Gastroesophageal sphincter (tissue), 3 donors: ENCODE measurements at regions not wholly inside any gene's neighbourhood (a gene's known extent, or its start where the extent isn't known, plus 50 kb on each side); places are given as distances from the start of the nearest gene placed in this dataset.

ENCODE experiments used
- EP300 ChIP-seq: sonication (generic); formaldehyde crosslinking; IDR thresholded peaks from one replicate; pipeline ENCODE4 v1.6.1; 2017; ENCODE audit warnings: antibody characterized with exemption, mild to moderate bottlenecking
- POLR2A ChIP-seq, 2 donors: fragments of 450-650 bp; IDR thresholded peaks; one replicate each; pipeline ENCODE4 v1.6.1; 2017; ENCODE audit warnings: antibody characterized with exemption in 2 of 2, mild to moderate bottlenecking in 2 of 2, moderate library complexity in 1 of 2
- POLR2AphosphoS5 ChIP-seq: sonication (generic); formaldehyde crosslinking; IDR thresholded peaks from one replicate; pipeline ENCODE4 v1.6.1; 2017; ENCODE audit warnings: antibody characterized with exemption
- TF ChIP-seq, protein P1 (sequence below), 4 experiments: fragments of 200-600 bp in 2 of 4; fragments of 450-650 bp in 2 of 4; sonication (generic) in 1 of 4; IDR thresholded peaks; one replicate each; pipeline ENCODE4 v1.5.1; 2017 to 2019; ENCODE audit warnings: antibody characterized with exemption in 4 of 4, mild to moderate bottlenecking in 2 of 4, moderate library complexity in 2 of 4

DNA sequence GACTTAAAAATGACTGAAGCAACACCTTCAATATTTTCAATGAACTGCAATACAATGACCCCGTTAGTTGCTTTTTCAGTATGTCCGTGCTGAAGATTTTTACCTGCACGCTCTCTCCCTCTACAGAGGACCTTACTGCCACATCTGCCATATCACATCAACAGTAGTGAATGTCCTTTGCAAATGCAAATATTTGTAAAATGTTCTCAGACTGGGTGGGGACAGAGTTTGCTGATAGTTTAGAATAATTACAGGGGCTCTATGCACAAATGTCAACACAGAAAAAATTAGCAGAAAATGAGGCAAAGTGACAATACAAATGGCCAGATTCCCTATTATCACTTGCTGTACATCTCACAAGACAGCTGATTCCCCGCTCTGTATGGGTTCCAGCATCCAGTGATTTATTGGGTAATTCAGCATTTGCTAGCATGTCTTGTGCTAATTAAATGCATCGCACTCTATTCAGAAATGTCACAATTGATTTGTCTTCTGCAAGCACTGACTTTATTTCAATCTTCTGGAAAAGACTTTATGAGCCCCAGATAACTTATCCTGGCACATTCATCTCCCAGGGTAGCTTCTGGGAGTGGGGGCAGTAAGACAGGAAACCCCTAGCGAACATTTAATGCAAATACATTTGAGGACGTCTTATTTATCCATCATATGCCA lies 69.1 kb upstream of the PTER start:
- TF ChIP-seq POLR2A (IDR thresholded peaks at IDR 0.05) (no peak), EP300 (no peak), POLR2AphosphoS5 (no peak)
- TF ChIP-seq, protein P1, sequence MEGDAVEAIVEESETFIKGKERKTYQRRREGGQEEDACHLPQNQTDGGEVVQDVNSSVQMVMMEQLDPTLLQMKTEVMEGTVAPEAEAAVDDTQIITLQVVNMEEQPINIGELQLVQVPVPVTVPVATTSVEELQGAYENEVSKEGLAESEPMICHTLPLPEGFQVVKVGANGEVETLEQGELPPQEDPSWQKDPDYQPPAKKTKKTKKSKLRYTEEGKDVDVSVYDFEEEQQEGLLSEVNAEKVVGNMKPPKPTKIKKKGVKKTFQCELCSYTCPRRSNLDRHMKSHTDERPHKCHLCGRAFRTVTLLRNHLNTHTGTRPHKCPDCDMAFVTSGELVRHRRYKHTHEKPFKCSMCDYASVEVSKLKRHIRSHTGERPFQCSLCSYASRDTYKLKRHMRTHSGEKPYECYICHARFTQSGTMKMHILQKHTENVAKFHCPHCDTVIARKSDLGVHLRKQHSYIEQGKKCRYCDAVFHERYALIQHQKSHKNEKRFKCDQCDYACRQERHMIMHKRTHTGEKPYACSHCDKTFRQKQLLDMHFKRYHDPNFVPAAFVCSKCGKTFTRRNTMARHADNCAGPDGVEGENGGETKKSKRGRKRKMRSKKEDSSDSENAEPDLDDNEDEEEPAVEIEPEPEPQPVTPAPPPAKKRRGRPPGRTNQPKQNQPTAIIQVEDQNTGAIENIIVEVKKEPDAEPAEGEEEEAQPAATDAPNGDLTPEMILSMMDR (IDR thresholded peaks at IDR 0.05): no peak
